H1 (cell line): ENCODE measurements at regions not wholly inside any gene's neighbourhood (a gene's known extent, or its start where the extent isn't known, plus 50 kb on each side); places are given as distances from the start of the nearest gene placed in this dataset.
"Not testable (repeated sequence)": the region's sequence is repeated elsewhere in the genome, so short reads cannot be mapped to it uniquely, and the experiment has no call there.

ENCODE experiments used
- CTCF ChIA-PET: fragments of 300-600 bp; sonication (Branson Sonifier 250); formaldehyde crosslinking; loops from one replicate; lab custom pipeline; 2021; ENCODE audit not compliant: partially characterized antibody; lab: Charles Lee
- POLR2A ChIA-PET: fragments of 300-600 bp; sonication (Branson Sonifier 250); formaldehyde crosslinking; loops from one replicate; lab custom pipeline; 2021; ENCODE audit warnings: inconsistent platforms; ENCODE audit not compliant: partially characterized antibody; lab: Charles Lee
- DNase-seq, 2 experiments: peaks; one replicate each; pipeline versions ENCODE4 v3.0.0 to v3.0.0-alpha.2; 2010 to 2022; ENCODE audit warnings: low spot score in 2 of 2, low read depth in 1 of 2, mixed read lengths in 1 of 2
- FAIRE-seq: peaks from 2 replicates; lab custom pipeline; 2011; peaks lifted over from hg19 to GRCh38; lab: Jason Lieb, UNC
- H2AFZ ChIP-seq: 2 replicates; pipeline ENCODE4 v1.8.1; 2012; ENCODE audit warnings: low read length, inconsistent platforms
- H2AK5ac ChIP-seq: 2 replicates; pipeline ENCODE4 v1.6.1; 2013; ENCODE audit warnings: low read depth, low read length
- H2BK120ac ChIP-seq: replicated peaks from 2 replicates; pipeline ENCODE3; 2013; ENCODE audit warnings: low read depth, low read length, inconsistent platforms
- H2BK12ac ChIP-seq: 2 replicates; pipeline ENCODE4 v1.6.1; 2013; ENCODE audit warnings: low read depth, low read length
- H2BK15ac ChIP-seq: 2 replicates; pipeline ENCODE4 v1.6.1; 2013; ENCODE audit warnings: low read length
- H2BK20ac ChIP-seq: 2 replicates; pipeline ENCODE4 v1.6.1; 2013; ENCODE audit warnings: low read length
- H2BK5ac ChIP-seq: 2 replicates; pipeline ENCODE4 v1.6.1; 2013; ENCODE audit warnings: low read depth, low read length
- H3K14ac ChIP-seq: 2 replicates; pipeline ENCODE4 v1.6.1; 2013; ENCODE audit warnings: inconsistent platforms; ENCODE audit not compliant: insufficient read length
- H3K18ac ChIP-seq: 2 replicates; pipeline ENCODE4 v1.6.1; 2013; ENCODE audit warnings: low read length; ENCODE audit errors: extremely low read depth
- H3K23ac ChIP-seq: 2 replicates; pipeline ENCODE4 v1.6.1; 2013; ENCODE audit warnings: inconsistent platforms; ENCODE audit not compliant: insufficient read length
- H3K23me2 ChIP-seq: 2 replicates; pipeline ENCODE4 v1.6.1; 2013; ENCODE audit warnings: low read depth, low read length
- H3K27ac ChIP-seq: 2 replicates; pipeline ENCODE4 v1.6.1; 2011; ENCODE audit warnings: low read depth, low read length, inconsistent platforms
- H3K27me3 ChIP-seq, 4 experiments: replicated peaks in 1 of 4; 1 replicate in 1 of 4; 2 replicates in 3 of 4; pipeline versions ENCODE4 v1.6.1 to v1.8.1; 2011 to 2013; ENCODE audit warnings: low read length in 3 of 4, mild to moderate bottlenecking in 3 of 4, inconsistent platforms in 2 of 4, mixed read lengths in 2 of 4, moderate library complexity in 1 of 4; ENCODE audit not compliant: control insufficient read depth in 3 of 4, insufficient read depth in 3 of 4; ENCODE audit errors: extremely low read depth in 1 of 4
- H3K36me3 ChIP-seq, 4 experiments: 2 replicates each; pipeline versions ENCODE4 v1.6.1 to v1.8.1; 2011 to 2013; ENCODE audit warnings: mild to moderate bottlenecking in 4 of 4, low read length in 3 of 4, moderate library complexity in 2 of 4, control low read depth in 1 of 4, inconsistent platforms in 1 of 4; ENCODE audit not compliant: insufficient read depth in 4 of 4, control insufficient read depth in 2 of 4
- H3K4ac ChIP-seq: replicated peaks from 2 replicates; pipeline ENCODE3; 2013; ENCODE audit warnings: low read length, low read depth, mixed read lengths, inconsistent platforms; ENCODE audit not compliant: insufficient read length
- H3K4me1 ChIP-seq, 4 experiments: replicated peaks in 1 of 4; 1 replicate in 1 of 4; 2 replicates in 3 of 4; pipeline versions ENCODE4 v1.6.1 to v1.8.1; 2011 to 2013; ENCODE audit warnings: low read length in 3 of 4, inconsistent platforms in 2 of 4, mixed read lengths in 1 of 4; ENCODE audit not compliant: insufficient read depth in 4 of 4, control insufficient read depth in 3 of 4
- H3K4me2 ChIP-seq, 2 experiments: 2 replicates each; pipeline versions ENCODE4 v1.6.1 to v1.8.1; 2011 to 2013; ENCODE audit warnings: low read depth in 2 of 2, low read length in 2 of 2, control low read depth in 1 of 2, inconsistent platforms in 1 of 2, mild to moderate bottlenecking in 1 of 2; ENCODE audit not compliant: insufficient read depth in 1 of 2
- H3K4me3 ChIP-seq, 4 experiments: fragments of 200-600, 300-600 bp in 1 of 4; sonication (generic), shearing (Covaris generic), sonication (Bioruptor Twin) in 1 of 4; 2 replicates each; pipeline versions ENCODE4 v1.5.1 to v1.8.1; 2011 to 2016; ENCODE audit warnings: low read length in 4 of 4, low read depth in 3 of 4, control low read depth in 2 of 4, inconsistent platforms in 2 of 4, mild to moderate bottlenecking in 2 of 4, mixed read lengths in 1 of 4, moderate library complexity in 1 of 4; ENCODE audit not compliant: insufficient read depth in 2 of 4; ENCODE audit errors: extremely low read depth in 1 of 4
- H3K56ac ChIP-seq: replicated peaks from 2 replicates; pipeline ENCODE3; 2013; ENCODE audit warnings: low read depth, mild to moderate bottlenecking, mixed read lengths, low read length, inconsistent platforms; ENCODE audit not compliant: insufficient read length
- H3K79me1 ChIP-seq: 2 replicates; pipeline ENCODE4 v1.6.1; 2013; ENCODE audit warnings: low read depth, low read length, control low read depth
- H3K79me2 ChIP-seq, 2 experiments: 2 replicates each; pipeline versions ENCODE4 v1.6.1 to v1.8.1; 2012 to 2013; ENCODE audit warnings: low read length in 2 of 2, mild to moderate bottlenecking in 2 of 2, inconsistent platforms in 1 of 2; ENCODE audit not compliant: insufficient read depth in 2 of 2, control insufficient read depth in 1 of 2
- H3K9ac ChIP-seq, 4 experiments: replicated peaks in 1 of 4; 1 replicate in 1 of 4; 2 replicates in 3 of 4; pipeline versions ENCODE4 v1.6.1 to v1.8.1; 2011 to 2013; ENCODE audit warnings: low read depth in 3 of 4, low read length in 3 of 4, control low read depth in 2 of 4, mild to moderate bottlenecking in 2 of 4, moderate library complexity in 2 of 4, inconsistent platforms in 1 of 4; ENCODE audit errors: extremely low read depth in 1 of 4
- H3K9me3 ChIP-seq, 2 experiments: 2 replicates each; pipeline versions ENCODE4 v1.6.1 to v1.8.1; 2012 to 2013; ENCODE audit warnings: mild to moderate bottlenecking in 2 of 2, moderate library complexity in 2 of 2, control low read depth in 1 of 2, inconsistent platforms in 1 of 2, low read depth in 1 of 2, low read length in 1 of 2, mixed read lengths in 1 of 2; ENCODE audit not compliant: insufficient read depth in 2 of 2
- H4K20me1 ChIP-seq, 2 experiments: replicated peaks in 1 of 2; 2 replicates each; pipeline versions ENCODE3 to v1.8.1; 2011 to 2013; ENCODE audit warnings: inconsistent platforms in 2 of 2, low read length in 2 of 2, mild to moderate bottlenecking in 1 of 2; ENCODE audit not compliant: insufficient read depth in 2 of 2, control insufficient read depth in 1 of 2
- H4K5ac ChIP-seq: 2 replicates; pipeline ENCODE4 v1.6.1; 2013; ENCODE audit warnings: low read length, low read depth, mixed read lengths, inconsistent platforms; ENCODE audit not compliant: insufficient read length
- H4K8ac ChIP-seq: 2 replicates; pipeline ENCODE4 v1.8.0; 2013; ENCODE audit warnings: mild to moderate bottlenecking, moderate library complexity, low read length, inconsistent platforms; ENCODE audit not compliant: insufficient read depth; ENCODE audit errors: extremely low read depth
- H4K91ac ChIP-seq: replicated peaks from 2 replicates; pipeline ENCODE3; 2013; ENCODE audit warnings: low read length, mixed read lengths, inconsistent platforms; ENCODE audit not compliant: insufficient read length
- WGBS, 2 experiments: shearing (Covaris generic) in 1 of 2; methylation state at CpG; one replicate each; pipeline versions ENCODE4 v1.1.6 to v1.1.7; 2013 to 2015; ENCODE audit warnings: low lambda C conversion rate in 2 of 2, mixed read lengths in 2 of 2, inconsistent platforms in 1 of 2, low coverage in 1 of 2, missing lambda C conversion rate in 1 of 2; ENCODE audit not compliant: insufficient replicate concordance in 2 of 2, insufficient coverage in 1 of 2, insufficient read length in 1 of 2; ENCODE audit errors: extremely low coverage in 1 of 2, missing lambda C conversion rate in 1 of 2; 5-methylcytosine and 5-hydroxymethylcytosine counted together

GRCh38 chr3:78092574-78092973 is 1052.7 kb downstream of the ROBO2 start:
- FAIRE-seq, DNase-seq, H3K23ac ChIP-seq, H3K4me1 ChIP-seq, H3K36me3 ChIP-seq, H4K5ac ChIP-seq, H3K18ac ChIP-seq, H3K23me2 ChIP-seq, H2BK120ac ChIP-seq, H2BK12ac ChIP-seq, H2BK15ac ChIP-seq, H2AK5ac ChIP-seq, H3K14ac ChIP-seq, H2AFZ ChIP-seq, H3K56ac ChIP-seq, H3K4me2 ChIP-seq, H2BK20ac ChIP-seq, H3K79me1 ChIP-seq, H3K9ac ChIP-seq, H4K20me1 ChIP-seq, H3K4ac ChIP-seq, CTCF ChIA-PET, H4K8ac ChIP-seq, H3K79me2 ChIP-seq, H4K91ac ChIP-seq, H3K27me3 ChIP-seq, POLR2A ChIA-PET, H3K9me3 ChIP-seq, H2BK5ac ChIP-seq, H3K4me3 ChIP-seq, H3K27ac ChIP-seq: not testable (repeated sequence)
- WGBS, 2 experiments: 100% methylated on average over 1 of the region's 1 CpG; no CpG with 5 or more reads in 1 of the 2 experiments
